Activated CD4-positive, alpha-beta T cell treated with anti-CD3 and anti-CD28 coated beads, Interleukin-2, amount 10 ng/mL, durations not matched to agents 7 days and 5 days (primary cell): ENCODE measurements at regions not wholly inside any gene's neighbourhood (a gene's known extent, or its start where the extent isn't known, plus 50 kb on each side); places are given as distances from the start of the nearest gene placed in this dataset.

ENCODE experiments used
- CTCF ChIA-PET: fragments of 350-600 bp; sonication (Branson Sonifier 250); formaldehyde crosslinking; loops from one replicate; lab custom pipeline; 2021; ENCODE audit warnings: antibody characterized with exemption; lab: Charles Lee
- POLR2A ChIA-PET: fragments of 350-600 bp; sonication (Branson Sonifier 250); formaldehyde crosslinking; loops from one replicate; lab custom pipeline; 2021; ENCODE audit warnings: antibody characterized with exemption; lab: Charles Lee
- DNase-seq: peaks from one replicate; pipeline ENCODE4 v3.0.0-alpha.2; 2020
- H3K27ac Mint-ChIP-seq: one replicate; pipeline ENCODE4 v1.8.0; 2021; ENCODE audit warnings: mild to moderate bottlenecking, moderate library complexity, mixed read lengths
- H3K27me3 Mint-ChIP-seq: one replicate; pipeline ENCODE4 v1.8.0; 2021; ENCODE audit warnings: mixed read lengths
- H3K36me3 Mint-ChIP-seq: one replicate; pipeline ENCODE4 v1.8.0; 2021; ENCODE audit warnings: low read depth, mixed read lengths
- H3K4me1 Mint-ChIP-seq: one replicate; pipeline ENCODE4 v1.8.0; 2021; ENCODE audit warnings: mixed read lengths
- H3K4me3 Mint-ChIP-seq: one replicate; pipeline ENCODE4 v1.8.0; 2021; ENCODE audit warnings: mild to moderate bottlenecking, moderate library complexity, mixed read lengths
- H3K9me3 Mint-ChIP-seq: one replicate; pipeline ENCODE4 v1.8.0; 2021; ENCODE audit warnings: mixed read lengths

DNA sequence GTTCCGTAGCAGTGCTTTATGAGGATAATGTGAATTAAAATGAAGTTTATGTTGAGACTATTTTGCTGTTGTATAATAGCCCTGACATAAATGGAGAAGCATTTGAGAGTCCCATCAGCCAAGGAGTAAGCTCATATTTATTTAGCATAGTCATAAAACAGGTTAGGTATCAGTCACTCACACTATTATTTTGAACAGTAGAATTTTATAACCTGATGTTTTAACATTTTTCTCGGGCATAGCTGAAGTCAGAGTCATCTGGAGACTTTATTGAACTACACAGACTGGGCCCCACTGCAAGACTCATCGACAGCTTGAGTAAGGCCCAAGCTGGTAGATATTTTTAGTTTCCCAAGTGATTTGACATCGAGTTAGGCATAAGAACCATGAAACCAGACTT is 620.3 kb upstream of the WWC1 start:
- Mint-ChIP-seq H3K4me1 (no peaks in the 10 kb centered on the region), H3K9me3 (no peaks in the 10 kb centered on the region), H3K27ac (no peak overlapping the region), H3K36me3 (no peaks in the 10 kb centered on the region), H3K27me3 (no peaks in the 10 kb centered on the region), H3K4me3 (no peak overlapping the region)
- DNase-seq = no peak
- ChIA-PET POLR2A (no interaction called here), CTCF (no interaction called here)

DNA sequence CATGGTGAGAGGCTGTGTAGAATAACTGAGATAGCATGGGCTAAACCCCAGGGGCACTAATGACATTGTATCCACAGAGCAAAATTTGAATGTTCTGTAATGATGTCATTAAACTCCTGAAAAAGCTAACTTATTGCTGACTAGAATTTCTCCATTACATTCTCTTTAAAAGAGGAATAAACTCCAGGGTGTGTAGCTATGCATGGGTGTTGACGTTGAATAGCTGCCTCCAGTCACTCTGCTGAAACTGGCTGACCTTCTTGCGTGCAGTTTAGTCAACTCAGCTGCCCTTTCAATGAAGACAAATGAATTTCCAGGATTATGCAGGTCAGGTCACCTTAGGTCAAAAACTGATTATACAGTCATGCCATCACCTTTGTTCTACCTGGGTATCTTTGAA is 617.5 kb upstream of the WWC1 start:
- H3K36me3 Mint-ChIP-seq = no peaks in the 10 kb centered on the region
- ChIA-PET POLR2A (no interaction called here), CTCF (no interaction called here)
- H3K4me3 Mint-ChIP-seq = no peak overlapping the region
- no peak for DNase-seq
- H3K9me3 Mint-ChIP-seq = no peaks in the 10 kb centered on the region
- no peaks in the 10 kb centered on the region for H3K4me1 Mint-ChIP-seq
- H3K27ac Mint-ChIP-seq = no peak overlapping the region
- no peaks in the 10 kb centered on the region for H3K27me3 Mint-ChIP-seq

DNA sequence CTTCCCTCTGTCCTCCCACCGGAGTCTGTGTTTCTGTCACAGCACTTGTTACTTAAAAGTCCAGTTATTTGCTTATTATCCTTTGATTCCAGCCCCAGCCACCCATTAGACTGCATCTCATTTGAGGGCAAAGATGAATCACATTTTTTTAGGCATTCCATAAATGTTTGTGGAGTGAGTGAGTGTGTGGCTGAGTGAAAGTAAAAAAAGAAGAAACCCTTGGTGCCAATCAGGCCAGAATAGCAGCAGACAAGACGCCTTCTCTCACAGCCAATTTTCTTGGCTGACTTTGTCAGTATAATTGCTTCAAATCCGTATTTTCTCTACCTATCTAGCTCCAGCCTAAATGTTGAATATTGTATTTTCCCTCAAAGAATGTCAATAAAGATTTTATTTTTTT is 613.0 kb upstream of the WWC1 start:
- CTCF ChIA-PET = no interaction called here
- no peaks in the 10 kb centered on the region for H3K4me1 Mint-ChIP-seq
- H3K9me3 Mint-ChIP-seq = no peaks in the 10 kb centered on the region
- no peaks in the 10 kb centered on the region for H3K36me3 Mint-ChIP-seq
- no peak overlapping the region for H3K27ac Mint-ChIP-seq
- no peaks in the 10 kb centered on the region for H3K27me3 Mint-ChIP-seq
- no peak overlapping the region for H3K4me3 Mint-ChIP-seq
- POLR2A ChIA-PET = no interaction called here
- no peak for DNase-seq

DNA sequence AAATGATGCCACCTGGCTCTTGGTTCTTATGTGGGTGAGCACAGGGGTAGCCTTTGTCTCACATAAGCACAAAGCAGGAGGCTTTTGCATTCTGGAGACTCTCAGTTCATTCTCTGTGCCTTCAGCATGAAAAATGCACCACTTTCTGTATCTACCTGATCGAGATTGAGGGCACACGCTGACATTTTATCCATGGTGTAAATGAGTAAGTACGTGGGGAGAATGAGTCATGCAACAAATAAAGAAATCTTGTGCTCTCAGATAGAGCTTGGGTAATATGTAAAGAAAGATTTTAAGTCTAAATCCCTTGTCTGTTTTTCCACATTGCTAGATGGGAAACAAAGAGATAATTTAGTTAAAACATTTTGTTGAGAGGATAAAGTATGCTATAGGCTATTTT is 607.2 kb upstream of the WWC1 start:
- CTCF ChIA-PET = no interaction called here

DNA sequence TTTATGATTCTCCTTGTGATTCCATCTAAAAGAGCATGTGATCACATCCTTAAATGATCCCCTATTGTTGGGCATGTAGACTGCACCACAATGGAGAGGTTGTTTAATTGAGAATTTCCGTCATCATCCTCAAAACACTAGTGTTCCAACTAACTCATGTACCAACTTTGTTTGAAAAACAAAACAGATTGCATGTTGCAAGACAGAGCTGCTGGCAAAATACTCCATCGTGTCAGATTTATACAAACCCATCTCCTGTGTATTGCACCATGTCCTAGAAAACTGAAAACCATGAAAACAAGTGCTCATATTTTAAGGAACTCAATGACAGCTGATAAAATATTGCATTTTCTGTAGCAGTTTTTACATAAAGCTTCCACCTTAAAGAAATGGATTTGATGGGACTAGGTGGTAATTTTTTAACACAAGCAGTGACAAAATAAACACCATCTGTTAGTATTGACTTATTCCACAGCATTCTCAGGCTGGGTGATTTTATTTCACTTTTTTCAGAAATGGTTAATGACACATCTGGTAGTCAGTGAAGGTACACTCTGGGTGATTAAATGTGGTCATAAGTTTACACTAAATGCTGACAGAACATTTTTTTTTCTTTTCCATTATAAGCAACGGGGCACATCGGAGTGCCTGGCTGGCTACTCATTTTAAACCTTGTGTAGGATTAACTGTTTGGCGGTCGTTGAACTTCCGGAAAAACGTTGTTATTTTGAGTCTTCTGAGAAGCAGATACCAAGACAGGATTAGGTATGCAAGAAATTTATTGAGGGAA is 602.9 kb upstream of the WWC1 start:
- no peaks in the 10 kb centered on the region for H3K4me1 Mint-ChIP-seq
- POLR2A ChIA-PET = no interaction called here

More for the DNA sequence above, 607.2 kb upstream of the WWC1 start:
- Mint-ChIP-seq H3K9me3 (no peaks in the 10 kb centered on the region), H3K27me3 (no peaks in the 10 kb centered on the region), H3K4me1 (no peaks in the 10 kb centered on the region), H3K4me3 (no peak overlapping the region), H3K27ac (no peak overlapping the region), H3K36me3 (no peaks in the 10 kb centered on the region)
- DNase-seq = no peak
- POLR2A ChIA-PET = no interaction called here

DNA sequence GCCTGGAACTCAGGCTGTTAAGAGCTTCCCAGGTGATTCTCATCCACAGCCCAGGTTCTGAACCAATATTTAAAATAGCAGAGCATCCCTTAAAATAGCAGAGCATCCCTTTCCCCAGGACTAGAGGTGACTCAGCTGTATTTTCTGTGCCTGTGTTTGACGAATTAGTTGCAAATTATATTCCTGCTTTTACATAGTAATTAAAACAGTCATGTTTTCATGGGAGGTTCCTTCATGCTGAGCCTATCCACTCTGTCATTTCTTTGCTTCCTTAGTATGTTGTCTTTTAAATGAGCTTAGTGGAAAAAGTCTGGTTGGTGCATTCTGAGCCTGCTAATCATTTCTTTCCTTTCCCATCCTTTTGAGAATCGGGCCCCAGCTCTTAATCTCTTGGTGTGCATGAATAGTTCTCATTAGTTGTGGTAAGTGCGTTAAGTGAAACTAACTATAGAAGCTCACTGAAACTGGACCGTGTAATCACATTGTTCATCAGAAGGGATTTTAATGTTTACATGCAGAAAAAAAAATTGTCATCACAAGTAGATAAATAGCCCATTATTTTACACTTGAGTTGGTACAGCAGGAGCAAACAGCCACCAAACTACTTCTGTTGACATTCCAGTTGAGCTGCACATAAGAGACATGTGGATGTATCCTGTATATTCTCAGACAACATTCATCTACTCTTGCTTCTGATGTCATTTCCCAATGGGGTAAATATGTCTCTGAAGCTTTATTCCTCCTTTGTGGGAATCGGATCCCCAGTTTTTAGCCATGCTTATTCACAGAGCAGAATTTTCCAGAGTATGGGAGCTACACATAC is 596.9 kb upstream of the WWC1 start:
- POLR2A ChIA-PET = no interaction called here
- CTCF ChIA-PET = no interaction called here
- Mint-ChIP-seq H3K9me3 (no peaks in the 10 kb centered on the region), H3K27me3 (no peaks in the 10 kb centered on the region), H3K27ac (no peak overlapping the region), H3K4me3 (no peak overlapping the region), H3K36me3 (no peaks in the 10 kb centered on the region), H3K4me1 (no peaks in the 10 kb centered on the region)
- no peak for DNase-seq

More for the DNA sequence above, 602.9 kb upstream of the WWC1 start:
- Mint-ChIP-seq H3K9me3 (no peaks in the 10 kb centered on the region), H3K36me3 (no peaks in the 10 kb centered on the region), H3K4me3 (no peak overlapping the region), H3K27me3 (no peaks in the 10 kb centered on the region), H3K27ac (no peak overlapping the region)
- DNase-seq = no peak
- CTCF ChIA-PET = no interaction called here

DNA sequence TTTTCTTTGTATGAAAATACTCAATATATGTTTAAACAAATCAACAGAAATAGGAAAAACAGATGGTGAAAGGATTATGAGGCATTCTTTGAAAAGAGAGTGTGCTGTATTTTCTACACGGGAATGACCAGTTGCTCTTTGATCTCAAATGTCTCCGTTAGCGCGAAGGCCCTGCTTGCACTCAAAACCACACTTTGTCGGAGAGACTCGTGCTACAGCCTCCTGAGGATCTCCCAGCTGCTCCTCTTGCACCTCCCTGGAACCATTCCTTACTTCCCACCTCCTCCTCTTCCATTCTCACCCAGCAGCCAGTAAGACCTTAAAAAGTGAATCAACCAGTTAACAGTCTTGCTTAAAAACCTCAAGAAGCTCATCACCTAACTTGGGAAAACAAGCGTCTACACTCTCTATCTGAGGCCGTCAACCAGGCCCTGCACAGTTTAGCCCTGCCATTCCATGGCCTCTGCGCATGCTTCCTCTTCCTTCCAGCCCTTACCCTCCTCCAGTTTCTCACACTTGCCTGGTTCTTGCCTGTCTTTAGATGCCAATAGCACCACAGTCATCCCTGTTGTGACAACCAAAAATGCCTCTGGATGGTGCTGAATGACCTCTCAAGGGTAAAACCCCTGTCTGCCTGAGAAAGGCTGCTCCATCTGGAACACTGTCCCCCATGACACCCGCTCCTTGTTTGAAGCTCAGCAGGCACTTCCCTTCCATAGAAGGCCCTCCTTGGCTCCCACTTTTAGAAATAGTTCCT is 594.7 kb upstream of the WWC1 start:
- CTCF ChIA-PET = no interaction called here
- POLR2A ChIA-PET = no interaction called here
- DNase-seq = no peak
- no peaks in the 10 kb centered on the region for H3K27me3 Mint-ChIP-seq
- H3K36me3 Mint-ChIP-seq = no peaks in the 10 kb centered on the region
- no peaks in the 10 kb centered on the region for H3K4me1 Mint-ChIP-seq
- no peaks in the 10 kb centered on the region for H3K9me3 Mint-ChIP-seq
- no peak overlapping the region for H3K27ac Mint-ChIP-seq
- H3K4me3 Mint-ChIP-seq = no peak overlapping the region

DNA sequence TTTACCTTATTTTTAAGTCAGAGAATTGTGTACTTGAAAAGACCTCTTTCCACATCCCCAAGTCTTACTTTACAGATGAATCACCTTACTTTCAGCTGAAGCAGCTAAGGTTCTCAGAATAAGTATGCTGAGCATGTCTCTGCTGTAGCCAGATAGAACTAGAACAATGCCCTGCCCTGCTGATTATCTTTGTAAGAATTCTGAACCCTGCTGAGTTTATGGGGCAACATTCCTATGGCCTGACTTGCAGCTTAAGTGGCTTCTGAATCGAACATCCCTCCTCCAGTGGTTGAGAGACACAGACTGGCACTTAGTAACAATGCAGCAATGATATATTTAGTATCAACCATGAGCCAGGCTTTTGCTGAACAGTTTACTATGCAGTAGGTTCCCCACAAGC is 592.0 kb upstream of the WWC1 start:
- Mint-ChIP-seq H3K36me3 (no peaks in the 10 kb centered on the region), H3K4me3 (no peak overlapping the region), H3K9me3 (no peaks in the 10 kb centered on the region), H3K27me3 (no peaks in the 10 kb centered on the region), H3K27ac (no peak overlapping the region), H3K4me1 (no peaks in the 10 kb centered on the region)
- CTCF ChIA-PET = no interaction called here
- DNase-seq = no peak
- POLR2A ChIA-PET = no interaction called here

DNA sequence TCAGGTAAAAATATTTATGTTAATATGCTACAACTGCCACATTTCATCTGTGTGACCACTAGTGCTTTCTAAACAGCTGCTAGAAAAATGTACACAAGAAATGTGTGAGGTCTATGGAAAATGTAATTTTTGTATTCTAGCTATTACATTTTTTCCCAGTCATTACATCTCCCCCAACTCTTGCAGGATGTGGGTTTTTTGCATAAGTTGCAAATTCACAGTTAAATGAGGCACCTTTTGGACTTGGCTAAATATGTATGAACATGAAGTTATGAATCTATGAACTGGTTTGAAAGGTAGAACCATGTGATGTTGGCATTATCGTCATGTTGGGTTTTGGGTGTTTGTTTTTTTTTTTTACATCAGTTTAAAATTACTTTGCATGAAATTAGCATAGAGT is 590.4 kb upstream of the WWC1 start:
- H3K27me3 Mint-ChIP-seq = no peaks in the 10 kb centered on the region
- H3K36me3 Mint-ChIP-seq = no peaks in the 10 kb centered on the region
- CTCF ChIA-PET = no interaction called here
- no peak overlapping the region for H3K27ac Mint-ChIP-seq
- no peaks in the 10 kb centered on the region for H3K4me1 Mint-ChIP-seq
- POLR2A ChIA-PET = no interaction called here
- H3K9me3 Mint-ChIP-seq = no peaks in the 10 kb centered on the region
- H3K4me3 Mint-ChIP-seq = no peak overlapping the region
- no peak for DNase-seq

DNA sequence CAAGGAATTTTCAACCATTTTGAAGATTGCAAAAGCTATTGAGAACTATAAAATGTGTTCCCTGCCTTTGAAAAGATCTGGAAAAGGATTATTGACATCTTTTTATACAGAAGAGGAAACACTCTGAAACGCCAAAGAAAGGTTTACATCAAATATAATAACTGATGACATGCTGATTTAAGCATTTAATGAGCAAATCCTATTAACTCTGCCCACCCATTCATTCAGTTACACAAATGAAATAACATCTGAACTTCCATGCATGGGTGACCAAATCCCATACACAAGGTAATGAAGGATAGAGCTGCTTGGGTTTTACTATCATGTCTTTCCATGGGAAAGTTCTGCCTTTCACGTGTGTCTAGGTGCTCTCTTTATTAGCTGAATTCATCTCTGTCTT is 589.4 kb upstream of the WWC1 start:
- no peaks in the 10 kb centered on the region for H3K4me1 Mint-ChIP-seq
- no peak overlapping the region for H3K27ac Mint-ChIP-seq
- no peak overlapping the region for H3K4me3 Mint-ChIP-seq
- H3K36me3 Mint-ChIP-seq = no peaks in the 10 kb centered on the region
- no peaks in the 10 kb centered on the region for H3K27me3 Mint-ChIP-seq
- CTCF ChIA-PET = no interaction called here
- POLR2A ChIA-PET = no interaction called here
- no peaks in the 10 kb centered on the region for H3K9me3 Mint-ChIP-seq
- DNase-seq = no peak

DNA sequence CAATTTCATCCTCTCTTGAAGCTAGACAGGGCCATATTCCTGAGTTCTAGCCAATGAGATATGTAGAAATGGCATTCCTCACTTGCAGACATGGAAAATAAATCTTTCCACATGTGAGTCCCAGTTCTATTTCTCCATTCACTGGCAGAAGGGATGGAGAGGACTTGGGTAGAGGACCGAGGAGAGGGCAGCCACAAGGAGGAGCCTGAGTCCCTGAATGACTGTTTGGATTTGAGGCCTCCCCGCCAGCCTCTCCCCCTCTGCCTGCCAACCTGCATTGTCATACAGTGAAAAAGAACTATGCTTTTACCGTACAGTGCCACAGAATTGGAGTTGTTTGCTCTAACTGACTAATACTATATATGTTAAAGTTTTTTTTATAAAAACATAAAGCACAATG is 583.0 kb upstream of the WWC1 start:
- H3K27me3 Mint-ChIP-seq = no peaks in the 10 kb centered on the region
- POLR2A ChIA-PET = no interaction called here
- H3K4me1 Mint-ChIP-seq = no peaks in the 10 kb centered on the region
- no peak for DNase-seq
- H3K27ac Mint-ChIP-seq = no peak overlapping the region
- no peak overlapping the region for H3K4me3 Mint-ChIP-seq
- no peaks in the 10 kb centered on the region for H3K9me3 Mint-ChIP-seq
- CTCF ChIA-PET = no interaction called here
- no peaks in the 10 kb centered on the region for H3K36me3 Mint-ChIP-seq

DNA sequence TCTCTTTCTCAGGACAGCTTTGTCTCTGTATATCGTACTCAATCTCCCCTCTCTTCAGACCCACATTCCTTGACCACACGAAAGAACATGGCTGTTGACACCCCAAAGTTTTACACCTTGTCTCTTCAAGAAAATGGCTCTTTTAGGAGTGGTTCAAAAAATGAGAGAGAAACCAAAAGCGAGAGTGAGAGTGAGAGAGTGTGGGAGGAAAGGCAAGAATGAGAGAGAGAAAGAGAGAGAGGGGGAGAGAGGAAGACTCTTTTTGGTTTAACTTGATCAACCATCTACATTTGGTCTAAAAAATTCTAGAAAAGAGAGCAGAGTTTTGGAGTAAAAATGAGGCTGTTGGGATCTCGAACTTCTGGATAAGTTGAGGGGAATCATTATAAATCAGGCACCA is 581.8 kb upstream of the WWC1 start:
- CTCF ChIA-PET = no interaction called here
- H3K9me3 Mint-ChIP-seq = no peaks in the 10 kb centered on the region
- H3K36me3 Mint-ChIP-seq = no peaks in the 10 kb centered on the region
- no peak for DNase-seq
- H3K27ac Mint-ChIP-seq = no peak overlapping the region
- H3K27me3 Mint-ChIP-seq = no peaks in the 10 kb centered on the region
- no peak overlapping the region for H3K4me3 Mint-ChIP-seq
- POLR2A ChIA-PET = no interaction called here
- no peaks in the 10 kb centered on the region for H3K4me1 Mint-ChIP-seq

DNA sequence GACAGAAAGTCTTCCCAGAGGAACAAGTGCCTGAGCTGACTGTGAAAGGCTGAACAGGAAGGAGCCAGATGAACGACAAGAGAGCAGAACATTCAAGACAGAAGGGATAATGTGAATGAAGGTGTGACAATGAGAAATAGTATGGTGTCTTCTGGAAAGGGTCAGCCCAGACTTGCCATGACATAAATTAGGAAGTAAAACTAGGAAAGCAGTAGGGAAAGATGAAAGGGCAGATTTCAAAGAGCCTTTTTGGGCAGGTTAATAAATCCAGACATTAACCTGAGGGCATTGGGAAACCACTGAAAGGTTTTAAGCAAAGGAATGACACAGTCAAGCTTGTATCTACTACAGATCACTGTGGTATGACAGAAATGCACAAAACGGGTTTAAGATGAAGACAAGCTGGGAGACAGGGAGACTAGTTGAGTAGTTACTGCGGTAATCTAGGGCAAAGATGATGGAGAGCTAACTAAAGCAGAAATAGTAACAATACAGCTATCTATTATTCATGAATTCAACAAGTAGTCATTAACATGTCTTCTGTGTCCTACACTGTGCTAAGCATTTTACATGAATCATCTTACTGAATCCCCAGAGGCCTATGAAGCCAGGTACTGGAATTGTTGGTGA is 580.9 kb upstream of the WWC1 start:
- H3K27me3 Mint-ChIP-seq = no peaks in the 10 kb centered on the region
- no peaks in the 10 kb centered on the region for H3K36me3 Mint-ChIP-seq
- H3K9me3 Mint-ChIP-seq = no peaks in the 10 kb centered on the region
- H3K4me1 Mint-ChIP-seq = no peaks in the 10 kb centered on the region
- ChIA-PET POLR2A (no interaction called here), CTCF (no interaction called here)
- H3K27ac Mint-ChIP-seq = no peak overlapping the region
- no peak for DNase-seq
- H3K4me3 Mint-ChIP-seq = no peak overlapping the region
